NCI-H2196 treated with DMSO at 0.1 percent for 48 hours (cell line): ENCODE measurements at regions not wholly inside any gene's neighbourhood (a gene's known extent, or its start where the extent isn't known, plus 50 kb on each side); places are given as distances from the start of the nearest gene placed in this dataset.
"Not testable (repeated sequence)": the region's sequence is repeated elsewhere in the genome, so short reads cannot be mapped to it uniquely, and the experiment has no call there.

Source experiments
- DNase-seq: peaks from one replicate; lab custom pipeline; 2025; ENCODE audit not compliant: unreplicated experiment; lab: John Stamatoyannopoulos, UW

GRCh38 chr7:46133751-46134150 is 212.7 kb upstream of the IGFBP3 start:
- no peak for DNase-seq

- DNase-seq: no peak
These were observed 212.0 kb upstream of the IGFBP3 start for GRCh38 chr7:46133072-46133471.

- no peak for DNase-seq
These were observed 211.1 kb upstream of the IGFBP3 start for GRCh38 chr7:46131916-46132795.

GRCh38 chr7:46129831-46130230 is 208.8 kb upstream of the IGFBP3 start:
- DNase-seq: no peak

- no peak for DNase-seq
These were observed 206.7 kb upstream of the IGFBP3 start for GRCh38 chr7:46127814-46128213.

GRCh38 chr7:46126675-46127300 is 205.7 kb upstream of the IGFBP3 start:
- DNase-seq: no peak

GRCh38 chr7:46123756-46124343 is 202.8 kb upstream of the IGFBP3 start:
- no peak for DNase-seq

- DNase-seq: no peak
These were observed 194.3 kb upstream of the IGFBP3 start for GRCh38 chr7:46115410-46115809.

GRCh38 chr7:46109437-46109836 is 188.4 kb upstream of the IGFBP3 start:
- DNase-seq: no peak

- no peak for DNase-seq
These were observed 187.2 kb upstream of the IGFBP3 start for GRCh38 chr7:46108272-46108671.

- no peak for DNase-seq
These were observed 186.6 kb upstream of the IGFBP3 start for GRCh38 chr7:46107610-46108217.

GRCh38 chr7:46100521-46100920 is 179.4 kb upstream of the IGFBP3 start:
- DNase-seq: no peak

- no peak for DNase-seq
These were observed 178.0 kb upstream of the IGFBP3 start for GRCh38 chr7:46099076-46099475.

GRCh38 chr7:46091071-46091470 is 170.0 kb upstream of the IGFBP3 start:
- no peak for DNase-seq

GRCh38 chr7:46089281-46089680 is 168.2 kb upstream of the IGFBP3 start:
- DNase-seq: no peak

- DNase-seq: not testable (repeated sequence)
These were observed 167.4 kb upstream of the IGFBP3 start for GRCh38 chr7:46088486-46088885.

GRCh38 chr7:46080595-46081159 is 159.6 kb upstream of the IGFBP3 start:
- no peak for DNase-seq

GRCh38 chr7:46079421-46079820 is 158.3 kb upstream of the IGFBP3 start:
- no peak for DNase-seq

GRCh38 chr7:46076527-46076926 is 155.5 kb upstream of the IGFBP3 start:
- no peak for DNase-seq

GRCh38 chr7:46072722-46073121 is 151.7 kb upstream of the IGFBP3 start:
- DNase-seq: no peak

- no peak for DNase-seq
These were observed 150.5 kb upstream of the IGFBP3 start for GRCh38 chr7:46071601-46072000.
